Lower leg skin (tissue), 3 donors: ENCODE measurements at regions not wholly inside any gene's neighbourhood (a gene's known extent, or its start where the extent isn't known, plus 50 kb on each side); places are given as distances from the start of the nearest gene placed in this dataset.

Experiments
- POLR2A ChIP-seq, 2 donors: fragments of 450-650 bp; IDR thresholded peaks; one replicate each; pipeline ENCODE4 v1.6.1; 2016 to 2017; ENCODE audit warnings: antibody characterized with exemption in 2 of 2, mild to moderate bottlenecking in 1 of 2, moderate library complexity in 1 of 2
- TF ChIP-seq, protein P1 (sequence below), 3 donors: fragments of 450-650 bp; IDR thresholded peaks; one replicate each; pipeline ENCODE4 v1.5.1; 2016; ENCODE audit warnings: antibody characterized with exemption in 3 of 3, mild to moderate bottlenecking in 3 of 3, moderate library complexity in 2 of 3

DNA sequence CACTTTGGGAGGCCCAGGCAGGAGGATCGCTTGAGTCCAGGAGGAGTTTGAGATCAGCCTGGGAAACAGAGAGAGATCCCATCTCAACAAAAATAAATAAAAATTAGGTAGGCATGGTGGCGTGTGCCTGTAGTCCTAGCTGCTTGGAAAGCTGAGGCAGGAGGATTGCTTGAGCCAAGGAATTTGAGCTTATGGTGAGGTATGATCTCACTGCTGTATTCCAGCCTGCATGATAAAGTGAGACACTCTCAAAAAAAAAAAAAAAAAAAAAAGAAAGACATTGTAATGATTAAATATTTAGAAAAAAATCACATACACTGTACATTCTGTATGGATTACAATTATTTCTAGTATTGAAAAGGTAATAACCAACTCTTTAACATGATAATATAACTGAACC is 87.1 kb downstream of the SLIT2 start:
- TF ChIP-seq, protein P1, sequence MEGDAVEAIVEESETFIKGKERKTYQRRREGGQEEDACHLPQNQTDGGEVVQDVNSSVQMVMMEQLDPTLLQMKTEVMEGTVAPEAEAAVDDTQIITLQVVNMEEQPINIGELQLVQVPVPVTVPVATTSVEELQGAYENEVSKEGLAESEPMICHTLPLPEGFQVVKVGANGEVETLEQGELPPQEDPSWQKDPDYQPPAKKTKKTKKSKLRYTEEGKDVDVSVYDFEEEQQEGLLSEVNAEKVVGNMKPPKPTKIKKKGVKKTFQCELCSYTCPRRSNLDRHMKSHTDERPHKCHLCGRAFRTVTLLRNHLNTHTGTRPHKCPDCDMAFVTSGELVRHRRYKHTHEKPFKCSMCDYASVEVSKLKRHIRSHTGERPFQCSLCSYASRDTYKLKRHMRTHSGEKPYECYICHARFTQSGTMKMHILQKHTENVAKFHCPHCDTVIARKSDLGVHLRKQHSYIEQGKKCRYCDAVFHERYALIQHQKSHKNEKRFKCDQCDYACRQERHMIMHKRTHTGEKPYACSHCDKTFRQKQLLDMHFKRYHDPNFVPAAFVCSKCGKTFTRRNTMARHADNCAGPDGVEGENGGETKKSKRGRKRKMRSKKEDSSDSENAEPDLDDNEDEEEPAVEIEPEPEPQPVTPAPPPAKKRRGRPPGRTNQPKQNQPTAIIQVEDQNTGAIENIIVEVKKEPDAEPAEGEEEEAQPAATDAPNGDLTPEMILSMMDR (IDR thresholded peaks at IDR 0.05) = no peak
- TF ChIP-seq POLR2A (IDR thresholded peaks at IDR 0.05) = no peak
